ENCODE measurements at regions not wholly inside any gene's neighbourhood (a gene's known extent, or its start where the extent isn't known, plus 50 kb on each side); places are given as distances from the start of the nearest gene placed in this dataset.
A peak's percentile ranks its signal among the peaks of the same experiment; 100 is the strongest.

- no peaks in the 10 kb centered on the region for H3K4me1 ChIP-seq (ENCODE audit: control insufficient read depth in 1 of 2, insufficient read depth in 2 of 2, low read length in 2 of 2)
- H4K91ac ChIP-seq (ENCODE audit: low read depth, low read length), result no peak overlapping the region
- no peak for DNase-seq
- H3K27me3 ChIP-seq (ENCODE audit: insufficient read depth, low read length), result no peaks in the 10 kb centered on the region
- H2AK5ac ChIP-seq (ENCODE audit: low read length), result no peak overlapping the region
- no peak overlapping the region for H3K4me3 ChIP-seq (ENCODE audit: low read depth, low read length)
- H3K4me2 ChIP-seq (ENCODE audit: low read length), result no peak overlapping the region
- no peak overlapping the region for H3K14ac ChIP-seq (ENCODE audit: low read length)
- no peaks in the 10 kb centered on the region for H3K79me1 ChIP-seq (ENCODE audit: low read length)
- no peak overlapping the region for H3K4ac ChIP-seq (ENCODE audit: low read depth, low read length)
- H3K36me3 ChIP-seq (ENCODE audit: control insufficient read depth in 1 of 2, insufficient read depth in 2 of 2, low read length in 2 of 2), result no peaks in the 10 kb centered on the region
- no peak overlapping the region for H2BK120ac ChIP-seq (ENCODE audit: insufficient read depth, low read length, poor library complexity)
- H3K27ac ChIP-seq (ENCODE audit: low read depth, low read length), result no peak overlapping the region
- H4K12ac ChIP-seq (ENCODE audit: low read depth, low read length), result no peak overlapping the region
- H4K8ac ChIP-seq (ENCODE audit: low read depth, low read length), result no peak overlapping the region
- WGBS (ENCODE audit: extremely low coverage, insufficient coverage, insufficient read length), result no CpG with 5 or more reads among the region's 1 CpG
- H3K18ac ChIP-seq (ENCODE audit: low read length), result no peak overlapping the region
- no peaks in the 10 kb centered on the region for H3K79me2 ChIP-seq (ENCODE audit: control insufficient read depth, insufficient read depth, low read length, poor library complexity)
- no peak overlapping the region for H3K9ac ChIP-seq (ENCODE audit: low read length)
- H3K23ac ChIP-seq (ENCODE audit: low read length), result no peak overlapping the region
- no peak overlapping the region for H2BK5ac ChIP-seq (ENCODE audit: low read depth, low read length, poor library complexity)
- no peaks in the 10 kb centered on the region for H3K9me3 ChIP-seq (ENCODE audit: insufficient read depth, low read depth, low read length)
- no peak overlapping the region for H2AFZ ChIP-seq (ENCODE audit: insufficient read depth, low read length, poor library complexity)
- no peak overlapping the region for H2BK12ac ChIP-seq (ENCODE audit: low read length)
Observed at GRCh38 chr1:189596197-189596596, 881.5 kb downstream of the BRINP3 start.

DNA sequence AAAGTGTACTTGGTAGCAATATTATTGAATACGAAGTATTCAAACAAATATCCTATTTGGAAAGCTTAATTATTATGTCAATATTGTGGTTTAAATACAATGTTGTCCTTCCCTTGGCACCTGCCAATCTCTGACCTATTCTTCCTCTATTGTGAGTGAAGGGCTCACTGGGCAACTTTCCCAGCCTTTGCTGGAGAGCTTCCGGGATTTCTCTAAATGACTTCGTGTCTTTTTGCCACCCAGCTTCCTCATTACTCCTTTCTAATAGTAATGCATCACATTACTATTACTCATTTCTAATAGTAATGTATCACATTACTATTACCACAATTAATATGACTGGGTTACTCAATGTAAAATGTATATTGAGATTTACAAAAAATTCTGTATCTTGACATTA is 880.6 kb downstream of the BRINP3 start:
- Histone ChIP-seq H3K9ac (ENCODE audit: low read length) (no peak overlapping the region), H3K9me3 (ENCODE audit: insufficient read depth, low read depth, low read length) (no peaks in the 10 kb centered on the region), H3K4me3 (ENCODE audit: low read depth, low read length) (no peak overlapping the region), H3K4me2 (ENCODE audit: low read length) (no peak overlapping the region), H3K36me3 (ENCODE audit: control insufficient read depth in 1 of 2, insufficient read depth in 2 of 2, low read length in 2 of 2) (no peaks in the 10 kb centered on the region), H2BK120ac (ENCODE audit: insufficient read depth, low read length, poor library complexity) (no peak overlapping the region), H3K4ac (ENCODE audit: low read depth, low read length) (no peak overlapping the region), H2AK5ac (ENCODE audit: low read length) (no peak overlapping the region), H3K79me1 (ENCODE audit: low read length) (no peaks in the 10 kb centered on the region), H3K27me3 (ENCODE audit: insufficient read depth, low read length) (no peaks in the 10 kb centered on the region), H4K12ac (ENCODE audit: low read depth, low read length) (no peak overlapping the region), H3K23ac (ENCODE audit: low read length) (no peak overlapping the region), H3K27ac (ENCODE audit: low read depth, low read length) (no peak overlapping the region), H2BK12ac (ENCODE audit: low read length) (no peak overlapping the region), H3K14ac (ENCODE audit: low read length) (no peak overlapping the region), H4K91ac (ENCODE audit: low read depth, low read length) (no peak overlapping the region), H2BK5ac (ENCODE audit: low read depth, low read length, poor library complexity) (no peak overlapping the region), H4K8ac (ENCODE audit: low read depth, low read length) (no peak overlapping the region), H3K4me1 (ENCODE audit: control insufficient read depth in 1 of 2, insufficient read depth in 2 of 2, low read length in 2 of 2) (no peaks in the 10 kb centered on the region), H3K79me2 (ENCODE audit: control insufficient read depth, insufficient read depth, low read length, poor library complexity) (no peaks in the 10 kb centered on the region), H2AFZ (ENCODE audit: insufficient read depth, low read length, poor library complexity) (no peak overlapping the region), H3K18ac (ENCODE audit: low read length) (no peak overlapping the region)
- no CpG with 5 or more reads among the region's 3 CpGs for WGBS (ENCODE audit: extremely low coverage, insufficient coverage, insufficient read length)
- no peak for DNase-seq

DNA sequence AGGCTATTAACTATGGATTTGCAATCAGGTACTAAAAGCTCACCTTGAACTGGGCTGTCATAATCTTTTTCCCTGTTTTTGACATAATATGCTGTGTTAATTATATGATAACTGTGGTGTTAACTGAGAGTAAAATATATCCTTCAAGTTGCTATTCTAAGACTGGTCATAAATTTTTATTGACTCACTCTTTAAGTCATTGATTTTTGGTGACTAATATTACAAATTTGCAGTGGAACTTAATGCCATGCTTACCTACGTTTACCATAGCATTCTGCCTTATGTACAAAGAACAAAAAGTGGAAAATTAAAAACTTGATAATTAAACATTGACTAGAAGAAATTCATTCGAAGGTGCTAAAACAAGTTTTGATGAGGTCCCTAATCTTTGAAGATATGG is 872.4 kb downstream of the BRINP3 start:
- Histone ChIP-seq H3K4me1 (ENCODE audit: control insufficient read depth in 1 of 2, insufficient read depth in 2 of 2, low read length in 2 of 2) (no peaks in the 10 kb centered on the region), H2BK120ac (ENCODE audit: insufficient read depth, low read length, poor library complexity) (no peak overlapping the region), H3K79me2 (ENCODE audit: control insufficient read depth, insufficient read depth, low read length, poor library complexity) (no peaks in the 10 kb centered on the region), H2AK5ac (ENCODE audit: low read length) (no peak overlapping the region), H3K9ac (ENCODE audit: low read length) (no peak overlapping the region), H3K4me3 (ENCODE audit: low read depth, low read length) (no peak overlapping the region), H2BK12ac (ENCODE audit: low read length) (no peak overlapping the region), H4K91ac (ENCODE audit: low read depth, low read length) (no peak overlapping the region), H3K27me3 (ENCODE audit: insufficient read depth, low read length) (no peaks in the 10 kb centered on the region), H3K9me3 (ENCODE audit: insufficient read depth, low read depth, low read length) (no peaks in the 10 kb centered on the region), H4K8ac (ENCODE audit: low read depth, low read length) (no peak overlapping the region), H3K4ac (ENCODE audit: low read depth, low read length) (no peak overlapping the region), H3K79me1 (ENCODE audit: low read length) (no peaks in the 10 kb centered on the region), H2AFZ (ENCODE audit: insufficient read depth, low read length, poor library complexity) (no peak overlapping the region), H3K14ac (ENCODE audit: low read length) (no peak overlapping the region), H3K23ac (ENCODE audit: low read length) (no peak overlapping the region), H2BK5ac (ENCODE audit: low read depth, low read length, poor library complexity) (no peak overlapping the region), H3K27ac (ENCODE audit: low read depth, low read length) (no peak overlapping the region), H3K4me2 (ENCODE audit: low read length) (no peak overlapping the region), H4K12ac (ENCODE audit: low read depth, low read length) (no peak overlapping the region), H3K18ac (ENCODE audit: low read length) (no peak overlapping the region), H3K36me3 (ENCODE audit: control insufficient read depth in 1 of 2, insufficient read depth in 2 of 2, low read length in 2 of 2) (no peaks in the 10 kb centered on the region)
- no CpG with 5 or more reads among the region's 2 CpGs for WGBS (ENCODE audit: extremely low coverage, insufficient coverage, insufficient read length)
- no peak for DNase-seq

DNA sequence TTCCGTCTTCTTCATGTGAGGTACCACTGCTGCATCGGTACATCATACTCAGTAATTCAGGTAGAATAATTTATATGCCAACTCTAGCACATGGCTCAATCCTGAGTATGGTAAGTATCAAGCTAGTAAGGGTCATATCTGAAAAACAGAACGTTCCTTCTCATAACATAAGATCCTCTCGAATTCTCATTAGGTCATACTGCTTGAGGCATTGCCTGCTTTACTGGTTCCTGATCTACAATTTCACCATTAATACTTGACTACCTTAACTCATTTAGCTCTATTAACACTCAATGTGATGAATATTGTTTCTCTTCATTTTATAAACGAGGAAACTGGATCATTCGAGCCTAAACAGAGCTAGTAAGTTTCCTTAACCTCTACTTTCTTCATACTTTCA is 871.6 kb downstream of the BRINP3 start:
- Histone ChIP-seq H2BK5ac (ENCODE audit: low read depth, low read length, poor library complexity) (no peak overlapping the region), H3K79me2 (ENCODE audit: control insufficient read depth, insufficient read depth, low read length, poor library complexity) (no peaks in the 10 kb centered on the region), H3K27me3 (ENCODE audit: insufficient read depth, low read length) (no peaks in the 10 kb centered on the region), H3K36me3 (ENCODE audit: control insufficient read depth in 1 of 2, insufficient read depth in 2 of 2, low read length in 2 of 2) (no peaks in the 10 kb centered on the region), H3K79me1 (ENCODE audit: low read length) (no peaks in the 10 kb centered on the region), H2BK120ac (ENCODE audit: insufficient read depth, low read length, poor library complexity) (no peak overlapping the region), H3K4me2 (ENCODE audit: low read length) (no peak overlapping the region), H4K91ac (ENCODE audit: low read depth, low read length) (no peak overlapping the region), H3K9ac (ENCODE audit: low read length) (no peak overlapping the region), H2AK5ac (ENCODE audit: low read length) (no peak overlapping the region), H2AFZ (ENCODE audit: insufficient read depth, low read length, poor library complexity) (no peak overlapping the region), H3K9me3 (ENCODE audit: insufficient read depth, low read depth, low read length) (no peaks in the 10 kb centered on the region), H3K23ac (ENCODE audit: low read length) (no peak overlapping the region), H3K4ac (ENCODE audit: low read depth, low read length) (no peak overlapping the region), H3K18ac (ENCODE audit: low read length) (no peak overlapping the region), H4K12ac (ENCODE audit: low read depth, low read length) (no peak overlapping the region), H3K4me1 (ENCODE audit: control insufficient read depth in 1 of 2, insufficient read depth in 2 of 2, low read length in 2 of 2) (no peaks in the 10 kb centered on the region), H3K14ac (ENCODE audit: low read length) (no peak overlapping the region), H4K8ac (ENCODE audit: low read depth, low read length) (no peak overlapping the region), H3K27ac (ENCODE audit: low read depth, low read length) (no peak overlapping the region), H2BK12ac (ENCODE audit: low read length) (no peak overlapping the region), H3K4me3 (ENCODE audit: low read depth, low read length) (no peak overlapping the region)
- no CpG with 5 or more reads among the region's 6 CpGs for WGBS (ENCODE audit: extremely low coverage, insufficient coverage, insufficient read length)
- peak in 1 of 2 donors; percentile 19 for DNase-seq

Data from trophoblast cell (in vitro differentiated cells and primary cell).